Liver (tissue), 3 donors: ENCODE measurements at regions not wholly inside any gene's neighbourhood (a gene's known extent, or its start where the extent isn't known, plus 50 kb on each side); places are given as distances from the start of the nearest gene placed in this dataset.

Experiments
- ATF3 ChIP-seq: IDR thresholded peaks from 2 replicates; pipeline ENCODE4 v1.6.1; 2016; ENCODE audit warnings: antibody characterized with exemption
- CTCF ChIP-seq: fragments of 150-350 bp; IDR thresholded peaks from 2 replicates; pipeline ENCODE4 v1.5.1; 2017; ENCODE audit warnings: improper control_type of control experiment, low read depth, low read length; ENCODE audit not compliant: missing input control
- EGR1 ChIP-seq, 2 donors: IDR thresholded peaks; 2 replicates each; pipeline ENCODE4 v1.6.1; 2016 to 2018; ENCODE audit warnings: antibody characterized with exemption in 2 of 2, low read depth in 2 of 2
- MAX ChIP-seq: IDR thresholded peaks from 2 replicates; pipeline ENCODE4 v1.6.1; 2016; ENCODE audit warnings: antibody characterized with exemption
- RAD21 ChIP-seq, 2 donors: IDR thresholded peaks; 2 replicates each; pipeline ENCODE4 v1.6.1; 2016; ENCODE audit warnings: antibody characterized with exemption in 2 of 2, mild to moderate bottlenecking in 2 of 2
- TAF1 ChIP-seq: conservative IDR thresholded peaks from 2 replicates; pipeline ENCODE4 v1.6.1; 2016; ENCODE audit warnings: antibody characterized with exemption, mild to moderate bottlenecking
- YY1 ChIP-seq: IDR thresholded peaks from 2 replicates; pipeline ENCODE4 v1.6.1; 2016; ENCODE audit warnings: antibody characterized with exemption, mild to moderate bottlenecking
- TF ChIP-seq, protein P1 (sequence below): IDR thresholded peaks from 2 replicates; pipeline ENCODE4 v1.6.1; 2016; ENCODE audit warnings: antibody characterized with exemption
- TF ChIP-seq, protein P2 (sequence below): IDR thresholded peaks from 2 replicates; pipeline ENCODE4 v1.6.1; 2016; ENCODE audit warnings: antibody characterized with exemption, mild to moderate bottlenecking
- donor health status: healthy.
- donor health status: healthy.

- TF ChIP-seq CTCF (no peak), YY1 (no peak), MAX (no peak), RAD21 (IDR thresholded peaks at IDR 0.05) (no peak), EGR1 (IDR thresholded peaks at IDR 0.05; ENCODE audit: low read depth in 2 of 2) (no peak), ATF3 (no peak), TAF1 (no peak)
- TF ChIP-seq, protein P1, sequence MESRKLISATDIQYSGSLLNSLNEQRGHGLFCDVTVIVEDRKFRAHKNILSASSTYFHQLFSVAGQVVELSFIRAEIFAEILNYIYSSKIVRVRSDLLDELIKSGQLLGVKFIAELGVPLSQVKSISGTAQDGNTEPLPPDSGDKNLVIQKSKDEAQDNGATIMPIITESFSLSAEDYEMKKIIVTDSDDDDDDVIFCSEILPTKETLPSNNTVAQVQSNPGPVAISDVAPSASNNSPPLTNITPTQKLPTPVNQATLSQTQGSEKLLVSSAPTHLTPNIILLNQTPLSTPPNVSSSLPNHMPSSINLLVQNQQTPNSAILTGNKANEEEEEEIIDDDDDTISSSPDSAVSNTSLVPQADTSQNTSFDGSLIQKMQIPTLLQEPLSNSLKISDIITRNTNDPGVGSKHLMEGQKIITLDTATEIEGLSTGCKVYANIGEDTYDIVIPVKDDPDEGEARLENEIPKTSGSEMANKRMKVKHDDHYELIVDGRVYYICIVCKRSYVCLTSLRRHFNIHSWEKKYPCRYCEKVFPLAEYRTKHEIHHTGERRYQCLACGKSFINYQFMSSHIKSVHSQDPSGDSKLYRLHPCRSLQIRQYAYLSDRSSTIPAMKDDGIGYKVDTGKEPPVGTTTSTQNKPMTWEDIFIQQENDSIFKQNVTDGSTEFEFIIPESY = no peak
- TF ChIP-seq, protein P2, sequence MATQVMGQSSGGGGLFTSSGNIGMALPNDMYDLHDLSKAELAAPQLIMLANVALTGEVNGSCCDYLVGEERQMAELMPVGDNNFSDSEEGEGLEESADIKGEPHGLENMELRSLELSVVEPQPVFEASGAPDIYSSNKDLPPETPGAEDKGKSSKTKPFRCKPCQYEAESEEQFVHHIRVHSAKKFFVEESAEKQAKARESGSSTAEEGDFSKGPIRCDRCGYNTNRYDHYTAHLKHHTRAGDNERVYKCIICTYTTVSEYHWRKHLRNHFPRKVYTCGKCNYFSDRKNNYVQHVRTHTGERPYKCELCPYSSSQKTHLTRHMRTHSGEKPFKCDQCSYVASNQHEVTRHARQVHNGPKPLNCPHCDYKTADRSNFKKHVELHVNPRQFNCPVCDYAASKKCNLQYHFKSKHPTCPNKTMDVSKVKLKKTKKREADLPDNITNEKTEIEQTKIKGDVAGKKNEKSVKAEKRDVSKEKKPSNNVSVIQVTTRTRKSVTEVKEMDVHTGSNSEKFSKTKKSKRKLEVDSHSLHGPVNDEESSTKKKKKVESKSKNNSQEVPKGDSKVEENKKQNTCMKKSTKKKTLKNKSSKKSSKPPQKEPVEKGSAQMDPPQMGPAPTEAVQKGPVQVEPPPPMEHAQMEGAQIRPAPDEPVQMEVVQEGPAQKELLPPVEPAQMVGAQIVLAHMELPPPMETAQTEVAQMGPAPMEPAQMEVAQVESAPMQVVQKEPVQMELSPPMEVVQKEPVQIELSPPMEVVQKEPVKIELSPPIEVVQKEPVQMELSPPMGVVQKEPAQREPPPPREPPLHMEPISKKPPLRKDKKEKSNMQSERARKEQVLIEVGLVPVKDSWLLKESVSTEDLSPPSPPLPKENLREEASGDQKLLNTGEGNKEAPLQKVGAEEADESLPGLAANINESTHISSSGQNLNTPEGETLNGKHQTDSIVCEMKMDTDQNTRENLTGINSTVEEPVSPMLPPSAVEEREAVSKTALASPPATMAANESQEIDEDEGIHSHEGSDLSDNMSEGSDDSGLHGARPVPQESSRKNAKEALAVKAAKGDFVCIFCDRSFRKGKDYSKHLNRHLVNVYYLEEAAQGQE = no peak
These were observed 105.1 kb upstream of the GALNT5 start for GRCh38 chr2:157152362-157152761.
